NCI-H345 treated with DMSO at 0.1 percent for 48 hours (cell line): ENCODE measurements at regions not wholly inside any gene's neighbourhood (a gene's known extent, or its start where the extent isn't known, plus 50 kb on each side); places are given as distances from the start of the nearest gene placed in this dataset.
"Not testable (repeated sequence)": the region's sequence is repeated elsewhere in the genome, so short reads cannot be mapped to it uniquely, and the experiment has no call there.

Experiments used
- DNase-seq: peaks from one replicate; lab custom pipeline; 2025; ENCODE audit not compliant: unreplicated experiment; lab: John Stamatoyannopoulos, UW

DNA sequence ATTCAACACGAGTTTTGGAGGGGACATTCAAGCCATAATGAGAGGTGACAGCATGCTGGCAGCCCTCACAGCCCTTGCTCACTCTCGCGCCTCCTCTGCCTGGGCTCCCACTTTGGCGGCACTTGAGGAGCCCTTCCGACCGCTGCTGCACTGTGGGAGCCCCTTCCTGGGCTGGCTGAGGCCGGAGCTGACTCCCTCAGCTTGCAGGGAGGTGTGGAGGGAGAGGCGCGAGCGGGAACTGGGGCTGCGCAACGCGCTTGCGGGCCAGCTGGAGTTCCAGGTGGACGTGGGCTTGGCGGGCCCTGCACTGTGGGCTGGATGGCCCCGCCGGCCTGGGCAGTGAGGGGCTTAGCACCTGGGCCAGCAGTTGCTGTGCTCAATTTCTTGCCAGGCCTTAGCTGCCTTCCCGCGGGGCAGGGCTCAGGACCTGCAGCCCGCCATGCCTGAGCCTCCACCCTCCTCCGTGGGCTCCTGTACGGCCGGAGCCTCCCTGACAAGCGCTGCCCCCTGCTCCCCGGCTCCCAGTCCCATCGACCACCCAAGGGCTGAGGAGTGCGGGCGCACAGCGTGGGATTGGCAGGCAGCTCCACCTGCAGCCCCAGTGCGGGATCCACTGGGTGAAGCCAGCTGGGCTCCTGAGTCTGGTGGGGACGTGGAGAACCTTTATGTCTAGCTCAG is 123.3 kb downstream of the EFNB1 start:
- DNase-seq, result not testable (repeated sequence)

DNA sequence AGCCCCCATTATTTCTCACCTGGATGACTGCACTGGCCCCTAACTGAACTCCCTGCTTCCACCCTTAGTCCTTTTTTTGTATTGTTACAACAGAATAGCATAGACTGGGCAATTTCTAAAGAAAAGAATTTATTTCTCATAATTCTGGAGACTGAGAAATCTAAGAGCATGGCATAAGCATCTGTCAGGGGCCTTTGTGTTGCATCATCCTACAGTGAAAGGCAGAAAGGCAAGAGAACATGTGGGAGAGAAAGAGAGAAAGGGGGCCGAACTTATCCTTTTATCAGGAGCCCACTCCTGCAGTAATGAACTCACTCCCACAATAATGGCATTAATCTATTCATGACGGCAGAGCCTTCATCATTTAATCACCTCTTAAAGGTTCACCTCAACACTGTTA is 122.1 kb downstream of the EFNB1 start:
- DNase-seq, result no peak

DNA sequence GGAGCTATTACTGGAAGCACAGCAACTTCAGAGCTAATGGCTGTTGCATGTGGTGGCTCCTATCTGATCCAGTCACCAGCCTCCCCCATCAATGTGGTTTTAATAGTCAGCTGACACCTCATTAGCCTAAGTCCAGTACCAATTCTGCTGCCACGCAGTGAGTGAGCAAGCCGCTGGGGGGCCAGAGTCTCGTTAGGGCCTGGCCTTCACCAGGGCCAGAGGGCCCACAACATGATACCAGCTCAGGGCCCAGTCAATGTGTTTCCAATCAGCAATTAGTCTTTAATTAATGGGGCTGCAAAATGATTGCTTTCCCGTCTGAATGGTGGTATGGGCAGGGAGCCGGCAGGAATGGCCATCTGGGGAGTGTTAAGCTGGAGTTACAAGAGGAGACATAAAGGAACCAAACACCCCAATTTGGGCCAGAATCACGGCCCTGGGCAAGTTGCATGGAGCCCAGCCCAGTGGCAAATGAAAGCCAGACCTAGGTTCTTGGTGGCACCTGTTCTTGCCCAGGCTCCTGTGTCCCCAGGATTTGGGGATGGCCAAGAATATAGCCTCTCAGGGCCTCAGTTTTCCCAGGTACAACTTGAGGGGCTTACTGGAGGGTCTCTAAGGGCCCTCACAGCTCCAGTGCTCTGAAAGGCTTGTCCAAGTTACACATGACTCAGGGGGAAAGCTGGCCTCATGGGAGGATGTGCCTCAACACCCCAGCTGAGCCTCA is 119.2 kb downstream of the EFNB1 start:
- no peak for DNase-seq

DNA sequence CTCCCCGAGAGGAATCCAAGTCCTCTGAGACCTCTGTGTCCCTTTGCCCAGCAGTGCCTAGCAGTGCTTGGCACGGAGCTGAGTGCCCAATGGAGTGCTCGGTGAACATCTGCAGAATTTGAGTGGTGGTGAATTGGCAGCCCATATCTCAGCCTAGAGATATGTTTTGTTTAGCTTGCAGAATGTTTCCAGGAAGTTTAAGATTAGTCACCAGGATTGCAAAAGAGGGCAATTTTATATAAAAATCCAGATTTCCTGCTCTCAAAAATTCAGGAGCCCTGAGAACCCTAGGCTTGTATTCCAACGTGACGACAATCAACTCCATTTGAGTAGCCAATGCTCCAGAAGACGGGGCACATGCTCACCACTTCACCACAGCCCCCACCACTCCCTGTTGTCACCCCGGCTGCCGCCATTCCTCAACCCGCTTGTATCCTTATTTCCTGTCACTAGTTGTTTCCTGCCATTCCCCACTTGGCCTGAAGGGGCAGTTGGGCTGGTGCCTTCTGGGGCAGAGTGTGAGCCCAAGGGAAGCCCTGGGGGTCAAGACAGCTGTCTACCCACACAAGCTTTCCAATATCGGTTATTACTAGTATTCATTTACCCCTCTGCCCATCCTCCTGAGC is 116.9 kb downstream of the EFNB1 start:
- DNase-seq, result no peak

GRCh38 chrX:68945081-68945602 is 116.3 kb downstream of the EFNB1 start:
- no peak for DNase-seq

GRCh38 chrX:68944211-68944610 is 115.4 kb downstream of the EFNB1 start:
- DNase-seq, result no peak

DNA sequence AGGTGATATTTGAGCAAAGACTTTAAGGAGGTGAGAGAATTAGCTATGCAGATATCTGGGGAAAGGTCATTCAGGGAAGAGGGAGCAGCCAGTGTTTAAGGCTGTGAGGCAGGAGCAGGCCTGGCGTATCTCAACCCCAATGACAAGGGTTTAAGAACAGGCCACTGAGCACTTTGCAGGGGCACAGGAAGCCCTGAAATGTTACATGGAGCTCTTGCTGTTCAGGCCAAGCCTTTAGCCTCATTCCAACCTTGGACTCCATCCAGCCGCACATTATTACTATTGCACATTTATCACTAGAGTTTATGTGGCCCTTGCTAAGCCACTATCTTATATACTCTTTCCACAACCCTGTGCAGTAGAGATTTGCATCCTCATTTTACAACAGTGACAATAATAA is 114.0 kb downstream of the EFNB1 start:
- no peak for DNase-seq

DNA sequence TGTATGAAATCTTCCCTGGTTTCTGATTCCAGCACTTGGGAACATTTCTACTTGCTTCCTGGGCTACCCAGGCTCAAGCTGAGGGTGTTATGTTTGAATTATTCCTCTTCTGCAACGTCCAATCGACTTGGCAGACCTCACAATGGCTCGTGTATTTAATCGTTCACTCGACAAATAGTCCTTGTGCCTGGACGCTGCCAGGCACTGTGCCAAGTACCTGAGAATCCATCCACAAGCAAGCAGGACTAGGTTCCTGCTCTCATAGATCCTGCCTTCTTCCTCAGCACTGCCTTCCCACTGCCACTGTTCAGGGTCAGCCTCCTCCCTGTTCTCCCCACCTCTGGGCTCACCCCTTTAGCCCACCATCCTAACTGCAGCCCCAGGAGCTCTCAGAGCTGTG is 113.3 kb downstream of the EFNB1 start:
- no peak for DNase-seq

DNA sequence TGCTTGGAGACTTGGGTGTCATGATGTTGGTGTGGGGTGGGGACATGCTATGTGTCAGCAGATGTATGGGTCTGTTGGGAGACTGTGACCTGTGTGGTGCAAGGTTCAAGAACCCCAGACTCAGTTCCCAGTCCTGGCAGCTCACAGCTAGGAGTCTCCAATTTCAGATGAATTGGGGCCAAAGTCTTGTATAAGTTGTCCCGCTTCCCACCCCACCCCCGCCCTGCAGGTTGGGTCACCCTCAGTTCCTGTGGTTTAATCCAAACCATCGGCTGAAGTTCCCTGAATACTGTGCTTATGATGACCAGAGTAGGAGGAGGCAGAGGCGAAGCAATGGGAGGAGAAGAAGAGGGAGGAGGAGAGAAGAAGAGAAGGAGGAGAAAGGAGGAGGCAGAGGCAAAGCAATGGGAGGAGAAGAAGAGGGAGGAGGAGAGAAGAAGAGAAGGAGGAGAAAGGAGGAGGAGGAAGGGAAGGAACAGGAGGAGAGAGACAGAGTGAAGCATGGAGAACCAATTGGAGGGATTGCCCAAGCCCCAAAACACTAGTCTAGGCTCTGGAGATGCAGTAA is 112.6 kb downstream of the EFNB1 start:
- DNase-seq, result no peak

DNA sequence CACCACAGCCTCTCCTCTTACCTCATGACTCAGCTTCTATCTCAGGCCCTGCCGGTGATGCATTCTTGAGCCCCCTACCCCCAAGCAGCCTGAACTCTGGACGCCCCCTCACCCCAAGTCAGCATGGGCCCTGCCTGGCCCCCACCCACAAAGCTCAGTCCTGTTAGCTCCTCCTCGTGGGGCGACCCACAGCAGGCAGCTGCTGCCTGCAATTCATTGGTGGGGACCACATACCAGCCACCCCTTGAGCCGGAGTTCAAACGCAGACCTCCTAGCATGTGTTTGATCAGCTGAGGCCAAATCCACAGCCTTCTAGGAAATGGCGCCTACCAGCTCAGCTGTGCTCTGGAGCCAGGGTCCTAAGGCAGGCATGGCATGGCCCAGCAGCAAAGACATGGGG is 111.8 kb downstream of the EFNB1 start:
- DNase-seq, result no peak

- no peak for DNase-seq
Measured at GRCh38 chrX:68939868-68940267, 111.0 kb downstream of the EFNB1 start.

DNA sequence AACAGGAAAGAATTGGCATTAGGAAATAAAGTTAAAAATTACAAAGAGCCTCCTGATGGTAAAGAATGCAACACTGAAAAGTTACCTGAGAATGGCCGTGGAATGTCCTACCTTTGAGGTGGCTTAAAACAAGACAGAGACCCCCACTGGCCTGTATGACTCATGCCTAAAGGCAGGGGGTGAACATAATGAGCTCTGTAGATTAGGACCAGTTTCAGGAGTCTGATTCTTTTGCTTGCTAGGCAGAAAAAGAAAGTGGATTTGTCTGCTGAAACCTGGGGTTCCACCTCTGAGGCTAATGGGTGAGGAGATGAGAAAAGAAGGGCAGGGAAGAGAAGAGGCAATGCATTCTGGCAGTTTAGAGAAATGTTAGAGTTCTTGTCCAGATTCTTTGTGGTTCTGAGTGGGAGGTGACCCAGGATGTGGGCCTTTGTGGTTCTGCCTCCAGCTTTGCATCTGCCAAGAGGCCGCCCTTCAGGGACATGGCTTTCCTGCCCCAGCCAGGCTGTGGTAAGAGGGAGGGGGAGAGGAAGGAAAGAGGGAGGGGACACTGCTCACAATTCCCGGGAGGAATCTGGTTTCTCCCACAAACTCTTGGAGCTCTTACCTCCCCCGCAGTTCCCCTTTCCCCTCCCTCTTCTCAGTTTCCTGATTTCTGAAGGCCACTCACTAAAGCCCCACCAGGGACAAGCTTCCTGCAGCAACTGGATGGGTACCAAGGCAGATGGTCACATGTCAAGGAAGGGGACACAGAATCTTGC is 109.6 kb downstream of the EFNB1 start:
- DNase-seq, result no peak

DNA sequence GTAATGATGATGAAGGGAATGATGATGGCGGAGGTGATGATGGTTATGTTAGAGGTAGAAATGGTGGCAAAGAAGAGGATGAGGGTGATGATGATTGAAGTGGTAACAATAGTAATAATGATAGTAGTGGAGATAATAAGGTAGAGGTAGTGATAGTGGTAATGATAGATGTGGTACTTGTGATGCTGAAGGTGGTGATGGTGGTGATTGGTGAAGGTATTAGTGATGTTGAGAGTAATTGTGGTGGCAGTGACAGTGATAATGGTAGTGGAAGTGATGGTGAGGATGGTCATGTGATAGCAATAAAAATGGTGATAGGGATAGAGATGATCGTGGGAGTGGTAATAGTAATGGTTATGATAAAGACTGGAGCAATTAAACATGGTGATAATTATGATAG is 108.8 kb downstream of the EFNB1 start:
- no peak for DNase-seq

- no peak for DNase-seq
Measured at GRCh38 chrX:68936608-68937007, 107.8 kb downstream of the EFNB1 start.

DNA sequence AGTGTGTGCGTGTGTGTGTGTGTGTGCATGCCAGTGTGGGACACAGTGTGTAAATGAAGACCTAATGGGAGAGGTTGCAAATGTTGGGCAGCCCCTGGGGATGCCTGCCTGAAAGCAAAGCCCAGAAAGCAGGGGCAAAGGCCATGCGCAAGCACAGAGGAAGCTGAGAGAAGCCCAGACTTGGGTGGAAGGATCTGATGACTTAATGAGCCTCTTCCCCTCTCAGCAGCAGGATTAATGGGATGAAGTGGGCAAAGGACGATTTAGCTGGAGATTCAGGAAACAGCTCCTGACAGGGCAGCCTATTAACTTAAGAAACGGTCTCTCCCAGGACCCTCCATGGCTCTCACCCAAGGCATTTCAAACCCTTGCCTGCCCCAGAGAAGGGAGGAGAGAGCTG is 107.3 kb downstream of the EFNB1 start:
- no peak for DNase-seq

DNA sequence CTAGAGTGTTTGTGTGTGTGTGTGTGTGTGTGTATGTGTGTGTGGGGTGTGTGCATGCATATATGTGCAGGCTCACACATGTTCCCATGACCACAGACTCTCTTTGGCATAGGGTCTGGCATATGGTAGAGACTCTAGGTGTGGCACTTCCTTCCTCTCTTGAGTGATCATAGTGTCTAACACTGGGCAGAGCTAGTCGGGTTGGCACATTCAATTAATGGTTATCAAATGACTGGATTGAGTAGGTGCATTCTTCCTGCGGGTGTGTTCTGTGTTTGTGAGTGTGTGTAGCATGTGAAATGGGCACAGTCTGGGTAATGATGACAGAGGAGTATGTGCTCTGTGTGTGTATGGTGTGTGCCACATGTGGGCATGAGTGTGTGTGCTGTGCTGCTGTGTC is 106.5 kb downstream of the EFNB1 start:
- DNase-seq, result no peak

GRCh38 chrX:68934922-68935321 is 106.1 kb downstream of the EFNB1 start:
- DNase-seq, result no peak

DNA sequence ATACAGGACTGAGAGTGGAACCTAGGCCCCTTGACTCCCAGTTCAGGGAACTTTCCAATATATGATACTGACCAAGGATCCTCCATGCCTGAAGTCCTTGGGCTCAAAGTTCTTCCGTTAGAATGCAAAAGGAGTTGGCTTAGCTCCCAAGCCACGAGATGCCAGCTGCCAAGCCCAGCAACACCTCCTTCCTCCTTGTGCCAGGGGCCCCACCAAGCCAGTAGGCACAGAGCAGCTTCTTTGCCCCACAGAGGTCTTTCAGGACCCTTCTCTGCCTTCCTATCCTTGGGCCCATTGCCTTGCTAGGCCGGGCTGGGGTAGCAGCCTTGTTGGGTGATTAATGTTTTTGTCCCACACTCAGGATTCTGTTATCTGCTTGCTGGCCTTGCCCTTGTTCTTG is 105.6 kb downstream of the EFNB1 start:
- DNase-seq, result no peak

- no peak for DNase-seq
Measured at GRCh38 chrX:68932611-68933010, 103.8 kb downstream of the EFNB1 start.

GRCh38 chrX:68931345-68931744 is 102.5 kb downstream of the EFNB1 start:
- no peak for DNase-seq
